NCI-H1930 (cell line): ENCODE measurements at regions not wholly inside any gene's neighbourhood (a gene's known extent, or its start where the extent isn't known, plus 50 kb on each side); places are given as distances from the start of the nearest gene placed in this dataset.

ENCODE experiments used
- DNase-seq, 2 experiments: peaks; one replicate each; lab custom pipeline; 2025; lab: John Stamatoyannopoulos, UW

DNA sequence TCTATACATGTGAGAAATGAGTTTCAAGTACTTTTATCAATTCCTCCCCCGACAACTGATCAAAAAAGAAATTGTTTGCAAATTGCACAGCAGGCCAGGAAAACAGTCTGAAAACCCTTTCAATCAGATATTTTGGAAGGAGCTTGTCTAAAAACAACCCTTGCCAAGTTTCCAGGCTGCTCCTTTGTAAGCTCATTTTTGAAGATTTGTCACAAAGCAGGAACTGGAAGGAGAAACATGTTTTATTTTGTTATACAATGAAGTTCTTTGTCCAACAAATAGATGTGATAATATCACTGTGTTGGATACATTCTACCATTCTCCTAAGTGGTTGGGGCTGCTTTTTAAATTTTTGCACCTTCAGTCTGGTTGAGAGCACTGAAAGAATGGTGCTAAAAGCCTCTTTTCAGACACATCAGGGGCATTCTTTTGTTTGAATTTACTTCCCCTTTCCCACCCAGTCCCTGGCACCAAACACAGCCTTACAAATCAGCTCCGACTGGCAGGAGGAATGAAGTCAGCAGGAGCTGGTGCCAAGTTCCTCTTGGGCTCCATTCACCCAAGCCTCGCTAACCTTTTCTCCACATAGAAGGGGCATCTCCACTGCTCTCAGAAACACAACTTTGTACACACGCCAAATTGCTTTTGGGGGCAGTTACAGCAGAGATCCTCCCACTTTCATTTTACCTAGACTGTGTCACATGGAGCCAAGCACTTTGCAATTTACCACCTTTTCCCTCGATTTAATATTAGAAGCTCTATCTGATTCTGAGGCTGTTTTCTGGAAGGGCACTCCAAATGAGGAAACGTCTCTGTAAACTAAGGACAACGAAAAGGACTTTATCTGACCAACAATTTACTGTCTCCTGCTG is 88.0 kb downstream of the C1D start:
- DNase-seq = no peak

DNA sequence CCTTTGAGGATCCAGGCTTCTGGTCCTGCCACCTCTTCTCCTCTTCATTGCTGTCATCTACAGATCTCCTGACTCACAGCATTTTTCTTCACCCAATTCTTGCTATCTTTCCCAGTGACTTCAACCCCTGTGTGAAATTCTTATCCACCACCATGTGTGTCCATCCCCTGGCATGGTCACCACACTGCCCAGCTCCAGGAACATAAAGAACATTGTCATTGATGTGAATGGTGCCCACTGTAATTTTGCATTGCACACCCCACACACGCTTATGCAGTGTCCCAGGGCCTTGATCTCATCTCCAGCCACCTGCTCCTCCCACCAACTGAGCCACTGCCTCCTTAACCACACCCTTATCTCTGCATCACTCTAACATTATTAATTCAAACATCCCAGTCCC is 85.3 kb downstream of the C1D start:
- DNase-seq = no peak

DNA sequence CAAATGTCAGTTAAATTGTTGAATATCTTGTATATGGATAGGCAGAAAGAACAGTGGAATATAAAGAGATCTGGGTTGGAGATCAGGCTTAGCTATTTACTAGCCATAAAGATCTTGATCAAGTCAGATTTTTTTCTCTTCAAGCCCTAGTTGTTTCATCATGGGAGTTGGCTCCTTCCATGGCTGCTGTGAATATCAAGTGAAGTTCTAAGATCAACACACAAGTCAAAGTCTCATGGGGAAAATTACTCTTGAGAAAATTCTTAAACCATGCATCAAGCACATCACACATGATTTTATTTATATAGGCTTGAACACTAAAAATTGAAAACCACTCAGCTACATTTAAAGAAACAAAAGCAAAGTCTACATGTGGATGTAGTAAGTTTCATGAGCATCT is 79.8 kb downstream of the C1D start:
- DNase-seq = no peak

DNA sequence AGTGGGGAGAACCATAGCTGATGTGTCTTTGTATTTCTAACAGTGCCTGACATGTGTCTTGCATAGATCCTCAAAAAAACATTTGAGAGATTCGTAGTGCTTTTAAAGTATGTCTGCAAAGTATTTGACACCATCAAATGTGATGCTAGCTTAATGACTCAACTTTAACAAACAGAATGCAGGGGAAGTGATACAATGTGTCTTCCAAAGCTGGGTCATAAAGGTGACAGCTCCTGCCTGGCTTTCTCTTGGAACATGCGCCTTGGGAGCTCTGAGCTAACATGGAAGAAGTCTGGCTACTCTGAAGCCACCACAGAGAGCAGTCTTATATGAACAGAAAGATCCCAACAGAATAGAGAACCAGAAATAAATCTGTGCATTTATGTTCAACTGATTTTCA is 78.2 kb downstream of the C1D start:
- DNase-seq = no peak

DNA sequence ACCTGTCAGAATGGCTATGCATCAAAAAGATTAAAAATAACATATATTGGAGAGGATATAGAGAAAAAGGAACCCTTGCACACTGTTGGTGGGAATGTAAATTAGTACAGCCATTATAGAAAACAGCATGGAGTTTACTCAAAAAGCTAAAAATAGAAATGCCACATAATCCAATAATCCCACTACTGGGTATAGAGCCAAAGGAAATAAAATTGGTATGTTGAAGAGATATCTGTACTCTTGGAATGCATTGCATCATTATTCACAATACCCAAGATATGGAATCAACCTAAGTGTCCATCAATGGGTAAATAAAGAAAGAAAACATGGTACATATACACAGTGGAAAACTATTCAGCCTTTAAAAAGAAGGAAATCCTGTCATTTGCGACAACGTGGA is 77.2 kb downstream of the C1D start:
- no peak for DNase-seq

DNA sequence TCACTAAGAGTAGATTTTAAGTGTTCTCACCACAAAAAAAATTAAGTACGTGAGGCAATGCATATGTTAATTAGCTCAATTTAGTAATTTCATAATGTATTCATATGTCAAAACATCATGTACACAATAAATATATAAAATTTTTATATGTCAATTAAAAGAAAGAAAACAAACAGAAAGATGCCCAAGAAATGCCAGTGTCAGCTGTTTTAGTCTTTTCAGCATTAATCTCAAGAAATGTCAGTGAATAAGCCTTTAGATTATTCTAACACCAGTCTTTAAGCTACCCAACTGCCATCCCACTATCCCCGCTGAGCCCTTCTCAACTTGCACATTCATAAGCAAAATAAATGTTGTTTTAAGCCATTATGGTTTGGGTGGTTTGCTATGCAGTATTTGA is 76.5 kb downstream of the C1D start:
- DNase-seq = no peak
